ENCODE measurements at regions not wholly inside any gene's neighbourhood (a gene's known extent, or its start where the extent isn't known, plus 50 kb on each side); places are given as distances from the start of the nearest gene placed in this dataset.

- no peak overlapping the region for H3K27ac ChIP-seq
Measured at GRCh38 chr3:177729956-177730681, 532.8 kb upstream of the TBL1XR1 start.

GRCh38 chr3:177730814-177731213 is 533.5 kb upstream of the TBL1XR1 start:
- Histone ChIP-seq H3K9me3 (no peaks in the 10 kb centered on the region), H3K36me3 (no peaks in the 10 kb centered on the region), H3K4me3 (no peak overlapping the region), H3K4me1 (peaks cover 5% of the 10 kb centered on the region), H3K27me3 (no peaks in the 10 kb centered on the region), H3K27ac (no peak overlapping the region)
- no peak for DNase-seq (ENCODE audit: low spot score in 2 of 2)
- no peak for TF ChIP-seq POLR2A (IDR thresholded peaks at IDR 0.05)
- TF ChIP-seq EP300 (IDR thresholded peaks at IDR 0.05): no peak
- no peak for TF ChIP-seq POLR2AphosphoS5 (IDR thresholded peaks at IDR 0.05)
- TF ChIP-seq CTCF (IDR thresholded peaks at IDR 0.05): no peak
- WGBS: 90% methylated on average over 6 of the region's 6 CpGs

More at GRCh38 chr3:177729956-177730681, 532.8 kb upstream of the TBL1XR1 start:
- Histone ChIP-seq H3K4me1 (peaks cover 6% of the 10 kb centered on the region), H3K27me3 (no peaks in the 10 kb centered on the region), H3K36me3 (no peaks in the 10 kb centered on the region), H3K4me3 (no peak overlapping the region), H3K9me3 (no peaks in the 10 kb centered on the region)
- DNase-seq (ENCODE audit: low spot score in 2 of 2): no peak
- TF ChIP-seq CTCF (IDR thresholded peaks at IDR 0.05) (no peak), EP300 (IDR thresholded peaks at IDR 0.05) (no peak)
- 70% methylated on average over 14 of the region's 14 CpGs for WGBS

GRCh38 chr3:177731644-177732268 is 534.5 kb upstream of the TBL1XR1 start:
- DNase-seq (ENCODE audit: low spot score in 2 of 2): no peak
- no peak overlapping the region for H3K4me3 ChIP-seq
- no peaks in the 10 kb centered on the region for H3K27me3 ChIP-seq
- H3K27ac ChIP-seq: no peak overlapping the region
- peaks cover 5% of the 10 kb centered on the region for H3K4me1 ChIP-seq
- WGBS: 82% methylated on average over 3 of the region's 3 CpGs
- H3K9me3 ChIP-seq: no peaks in the 10 kb centered on the region
- TF ChIP-seq POLR2AphosphoS5 (IDR thresholded peaks at IDR 0.05): no peak
- no peak for TF ChIP-seq POLR2A (IDR thresholded peaks at IDR 0.05)
- TF ChIP-seq CTCF (IDR thresholded peaks at IDR 0.05): no peak
- no peak for TF ChIP-seq EP300 (IDR thresholded peaks at IDR 0.05)
- H3K36me3 ChIP-seq: no peaks in the 10 kb centered on the region

- H3K4me3 ChIP-seq: no peak overlapping the region
- no peaks in the 10 kb centered on the region for H3K27me3 ChIP-seq
- no peak for TF ChIP-seq POLR2A (IDR thresholded peaks at IDR 0.05)
- TF ChIP-seq CTCF (IDR thresholded peaks at IDR 0.05): no peak
- no peaks in the 10 kb centered on the region for H3K9me3 ChIP-seq
- no peak overlapping the region for H3K27ac ChIP-seq
- peaks cover 5% of the 10 kb centered on the region for H3K4me1 ChIP-seq
- WGBS: 78% methylated on average over 1 of the region's 1 CpG
- no peaks in the 10 kb centered on the region for H3K36me3 ChIP-seq
- no peak for DNase-seq (ENCODE audit: low spot score in 2 of 2)
Measured at GRCh38 chr3:177733233-177733632, 536.0 kb upstream of the TBL1XR1 start.

GRCh38 chr3:177733936-177734335 is 536.7 kb upstream of the TBL1XR1 start:
- TF ChIP-seq CTCF (IDR thresholded peaks at IDR 0.05) (no peak), POLR2A (IDR thresholded peaks at IDR 0.05) (no peak), EP300 (IDR thresholded peaks at IDR 0.05) (no peak), POLR2AphosphoS5 (IDR thresholded peaks at IDR 0.05) (no peak)
- 84% methylated on average over 2 of the region's 2 CpGs for WGBS

More at GRCh38 chr3:177733936-177734335, 536.7 kb upstream of the TBL1XR1 start:
- H3K27ac ChIP-seq: no peak overlapping the region
- H3K4me3 ChIP-seq: no peak overlapping the region
- peaks cover 5% of the 10 kb centered on the region for H3K4me1 ChIP-seq
- no peaks in the 10 kb centered on the region for H3K9me3 ChIP-seq
- no peaks in the 10 kb centered on the region for H3K36me3 ChIP-seq
- no peaks in the 10 kb centered on the region for H3K27me3 ChIP-seq
- no peak for DNase-seq (ENCODE audit: low spot score in 2 of 2)
